ENCODE measurements at regions not wholly inside any gene's neighbourhood (a gene's known extent, or its start where the extent isn't known, plus 50 kb on each side); places are given as distances from the start of the nearest gene placed in this dataset.

GRCh38 chr3:128550113-128550440 lies 57.1 kb upstream of the GATA2 start:
- DNase-seq (no peak), ATAC-seq (no peak)
- H3K4me1 ChIP-seq = peaks cover 6 to 51% (median 40%) of the 10 kb centered on the region in 9 donors
- H3K9me3 ChIP-seq = no peaks in the 10 kb centered on the region
- intact Hi-C loops (cut with DNase I) = no loop called here
- no peaks in the 10 kb centered on the region for H3K36me3 ChIP-seq
- peaks cover 4 to 28% (median 7%) of the 10 kb centered on the region in 7 donors for H3K27me3 ChIP-seq
- H3K27ac ChIP-seq = peak overlapping the region in 9 of 10 donors; percentile 51 to 88 (median 76)
- 93 to 94% methylated on average over 2 of the region's 2 CpGs for WGBS, 2 donors
- TF ChIP-seq, protein P1, sequence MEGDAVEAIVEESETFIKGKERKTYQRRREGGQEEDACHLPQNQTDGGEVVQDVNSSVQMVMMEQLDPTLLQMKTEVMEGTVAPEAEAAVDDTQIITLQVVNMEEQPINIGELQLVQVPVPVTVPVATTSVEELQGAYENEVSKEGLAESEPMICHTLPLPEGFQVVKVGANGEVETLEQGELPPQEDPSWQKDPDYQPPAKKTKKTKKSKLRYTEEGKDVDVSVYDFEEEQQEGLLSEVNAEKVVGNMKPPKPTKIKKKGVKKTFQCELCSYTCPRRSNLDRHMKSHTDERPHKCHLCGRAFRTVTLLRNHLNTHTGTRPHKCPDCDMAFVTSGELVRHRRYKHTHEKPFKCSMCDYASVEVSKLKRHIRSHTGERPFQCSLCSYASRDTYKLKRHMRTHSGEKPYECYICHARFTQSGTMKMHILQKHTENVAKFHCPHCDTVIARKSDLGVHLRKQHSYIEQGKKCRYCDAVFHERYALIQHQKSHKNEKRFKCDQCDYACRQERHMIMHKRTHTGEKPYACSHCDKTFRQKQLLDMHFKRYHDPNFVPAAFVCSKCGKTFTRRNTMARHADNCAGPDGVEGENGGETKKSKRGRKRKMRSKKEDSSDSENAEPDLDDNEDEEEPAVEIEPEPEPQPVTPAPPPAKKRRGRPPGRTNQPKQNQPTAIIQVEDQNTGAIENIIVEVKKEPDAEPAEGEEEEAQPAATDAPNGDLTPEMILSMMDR (IDR thresholded peaks at IDR 0.05) = no peak
- H3K4me3 ChIP-seq = no peak overlapping the region

GRCh38 chr3:128549283-128550112 lies 56.5 kb upstream of the GATA2 start:
- intact Hi-C loops (cut with DNase I) = no loop called here
- WGBS, 2 donors = 48 to 51% methylated on average over 20 of the region's 20 CpGs
- DNase-seq (peak; percentile 77 to 89), ATAC-seq (peak; percentile 82 to 96 (median 92))
- TF ChIP-seq, protein P1 (IDR thresholded peaks at IDR 0.05) = no peak
- peak overlapping the region; percentile 51 to 88 (median 74) for H3K27ac ChIP-seq
- H3K27me3 ChIP-seq = peaks cover 0 to 22% (median 1%) of the 10 kb centered on the region in 7 donors
- H3K9me3 ChIP-seq = no peaks in the 10 kb centered on the region
- H3K36me3 ChIP-seq = no peaks in the 10 kb centered on the region
- peaks cover 2 to 45% (median 37%) of the 10 kb centered on the region in 9 donors for H3K4me1 ChIP-seq
- peak overlapping the region in 2 of 10 donors; percentile 8 to 20 for H3K4me3 ChIP-seq

DNA sequence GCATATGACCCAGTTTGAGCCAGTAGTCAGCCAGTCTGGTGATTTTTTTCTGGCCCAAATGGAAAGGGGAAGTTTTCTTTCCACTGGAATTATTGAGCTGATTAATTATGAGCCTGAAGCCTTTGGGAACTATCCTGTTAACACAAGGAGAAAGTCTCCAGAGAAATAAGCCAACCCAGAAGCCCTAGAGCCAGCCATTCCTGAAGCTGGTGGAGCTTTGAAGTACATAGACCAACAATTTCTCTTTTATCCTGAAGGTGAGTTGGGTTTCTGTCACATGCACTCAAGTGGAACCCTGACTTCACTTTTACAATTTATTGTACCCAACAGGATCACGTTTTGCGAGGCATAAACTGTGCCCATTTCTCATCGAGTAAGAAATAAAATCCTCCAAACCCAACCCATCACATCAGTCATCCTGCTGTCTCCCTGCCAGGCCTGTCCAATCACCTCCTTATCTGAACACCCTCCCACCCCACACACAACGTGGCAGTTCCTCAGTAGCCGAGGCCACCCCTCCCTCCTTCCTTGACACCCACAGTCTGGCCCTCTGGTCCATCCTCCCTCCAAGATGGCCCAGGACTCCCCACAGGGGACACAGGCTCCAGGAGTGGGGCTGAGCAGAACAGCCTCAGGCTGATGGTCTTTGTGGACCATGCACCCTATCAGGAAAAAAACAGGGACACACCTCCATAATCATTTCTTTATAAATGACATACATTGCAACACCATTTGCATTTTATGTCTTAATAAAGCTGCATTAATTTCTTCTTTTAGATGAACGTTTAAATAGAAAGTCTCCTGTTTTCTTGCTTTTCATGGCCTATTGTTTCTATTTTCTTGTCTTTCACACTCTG lies 55.7 kb upstream of the GATA2 start:
- Histone ChIP-seq H3K4me1 (peaks cover 2 to 44% (median 36%) of the 10 kb centered on the region in 9 donors), H3K27ac (peak overlapping the region in 8 of 10 donors; percentile 31 to 88 (median 66)), H3K27me3 (peaks cover 0 to 14% (median 0%) of the 10 kb centered on the region in 7 donors), H3K4me3 (peak overlapping the region in 2 of 10 donors; percentile 8 to 20), H3K9me3 (peaks cover 0 to 4% (median 0%) of the 10 kb centered on the region in 11 donors), H3K36me3 (no peaks in the 10 kb centered on the region)
- no peak for DNase-seq
- intact Hi-C loops (cut with DNase I) = no loop called here
- 59% methylated on average over 6 of the region's 6 CpGs for WGBS, 2 donors
- TF ChIP-seq, protein P1 (IDR thresholded peaks at IDR 0.05) = no peak
- peak in 3 of 8 donors; percentile 22 to 35 (median 23) for ATAC-seq

- H3K4me1 ChIP-seq = peaks cover 2 to 44% (median 36%) of the 10 kb centered on the region in 9 donors
- ATAC-seq = no peak
- TF ChIP-seq, protein P1 (IDR thresholded peaks at IDR 0.05) = no peak
- peaks cover 0 to 7% (median 0%) of the 10 kb centered on the region in 7 donors for H3K27me3 ChIP-seq
- intact Hi-C loops (cut with DNase I) = no loop called here
- peak overlapping the region in 5 of 10 donors; percentile 59 to 88 (median 65) for H3K27ac ChIP-seq
- DNase-seq = no peak
- peaks cover 0 to 10% (median 3%) of the 10 kb centered on the region in 11 donors for H3K9me3 ChIP-seq
- no peak overlapping the region for H3K4me3 ChIP-seq
- H3K36me3 ChIP-seq = no peaks in the 10 kb centered on the region
Measured at GRCh38 chr3:128548021-128548420, 55.0 kb upstream of the GATA2 start.

Measured in heart right ventricle (tissue), 16 donors.